Anterior cingulate cortex (tissue), 58 donors: ENCODE measurements at regions not wholly inside any gene's neighbourhood (a gene's known extent, or its start where the extent isn't known, plus 50 kb on each side); places are given as distances from the start of the nearest gene placed in this dataset.
A peak's percentile ranks its signal among the peaks of the same experiment; 100 is the strongest.

Experiments
- DNase-seq, 58 donors: peaks; one replicate each; lab custom pipeline; 2025; lab: John Stamatoyannopoulos, UW

GRCh38 chr7:16028636-16029035 is 342.2 kb upstream of the MEOX2 start:
- no peak for DNase-seq

DNA sequence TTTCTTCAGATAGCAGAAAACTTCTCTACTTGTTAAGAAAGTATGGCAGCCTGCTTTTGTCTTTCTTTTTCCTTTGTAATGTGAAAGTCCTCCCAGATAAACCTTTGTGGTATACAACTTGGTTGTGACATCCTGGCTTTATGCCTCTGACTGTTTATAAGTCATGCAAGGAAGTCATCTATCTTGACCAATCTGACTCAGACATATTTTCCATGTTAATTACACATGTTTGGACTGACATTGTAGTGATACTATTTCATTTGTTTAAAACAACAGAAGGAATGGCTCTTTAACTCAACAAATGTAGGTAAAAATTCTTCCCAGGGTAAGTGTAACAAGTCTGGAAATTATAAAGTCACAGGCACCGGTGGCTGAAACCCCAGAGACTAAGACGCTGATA is 341.6 kb upstream of the MEOX2 start:
- no peak for DNase-seq

DNA sequence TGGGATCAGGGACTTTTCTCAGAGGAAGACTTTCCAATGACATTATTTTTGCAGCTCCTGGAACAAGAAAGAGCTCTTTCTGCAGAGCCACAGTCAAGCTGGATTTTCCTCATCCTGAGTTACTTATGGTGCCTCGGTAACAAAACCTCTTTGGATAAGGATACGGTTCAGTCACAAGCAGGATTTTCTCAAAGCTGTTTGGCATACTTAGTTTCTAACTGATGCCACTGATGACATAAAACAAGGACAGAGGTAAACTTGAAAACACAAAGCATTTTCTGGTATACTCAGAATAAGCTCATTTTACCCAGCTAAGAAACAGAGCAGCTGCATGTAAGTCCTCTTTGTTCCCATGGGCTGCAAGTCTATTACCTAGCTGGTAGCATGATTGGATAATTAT is 340.9 kb upstream of the MEOX2 start:
- DNase-seq = no peak

DNA sequence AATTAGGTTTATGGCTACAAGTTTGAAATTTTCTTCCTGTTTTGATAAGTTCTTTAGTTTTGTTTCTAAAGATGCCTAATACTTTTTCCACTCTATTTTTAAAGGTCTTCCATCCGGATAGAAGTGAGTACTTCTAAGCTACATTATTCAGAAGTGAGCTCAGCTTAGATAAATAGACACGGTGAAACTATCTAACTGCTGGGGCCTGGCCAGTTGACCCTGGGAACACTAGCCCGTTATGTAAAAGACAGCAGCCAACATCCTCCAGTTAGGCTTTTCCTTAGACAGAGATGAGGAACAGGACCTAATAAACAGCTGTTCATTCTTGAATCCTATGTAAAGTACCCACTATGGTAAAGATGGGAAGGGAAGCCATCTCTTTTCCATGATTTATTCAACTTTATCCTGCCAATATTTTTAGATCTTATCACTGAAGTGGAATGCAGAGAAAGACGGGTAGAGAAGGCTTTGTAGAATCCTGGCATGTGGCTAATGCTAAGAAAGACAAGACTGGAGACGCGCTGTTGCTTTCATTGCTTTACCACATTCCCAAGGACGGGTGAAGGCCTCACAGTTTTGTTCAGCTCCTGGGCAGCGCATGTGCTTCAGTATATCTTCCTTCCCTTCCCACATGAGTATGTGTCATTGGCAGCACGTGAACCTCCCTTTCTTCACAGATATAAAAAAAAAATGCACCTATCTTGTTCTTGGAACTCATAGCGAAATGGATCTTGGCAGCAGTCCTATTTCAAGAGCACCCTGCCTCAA is 340.0 kb upstream of the MEOX2 start:
- DNase-seq = no peak

DNA sequence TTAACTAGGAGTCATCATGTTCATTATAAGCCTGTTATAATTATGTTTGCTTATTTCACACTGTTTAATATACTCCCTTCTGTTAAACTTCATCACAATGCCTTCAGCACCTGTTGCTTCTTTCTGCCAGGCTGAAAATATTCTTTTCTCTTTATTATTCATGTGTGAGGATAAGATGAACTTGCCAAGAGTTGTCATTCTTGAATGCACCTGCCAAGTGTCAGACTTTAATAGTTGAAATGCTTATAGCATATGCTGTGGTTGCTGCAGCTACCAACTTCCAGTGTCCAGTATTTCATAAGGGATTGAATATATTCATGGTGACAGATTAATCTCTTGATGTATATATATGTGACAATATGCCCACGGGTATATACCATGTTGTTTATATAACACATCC is 339.2 kb upstream of the MEOX2 start:
- no peak for DNase-seq

DNA sequence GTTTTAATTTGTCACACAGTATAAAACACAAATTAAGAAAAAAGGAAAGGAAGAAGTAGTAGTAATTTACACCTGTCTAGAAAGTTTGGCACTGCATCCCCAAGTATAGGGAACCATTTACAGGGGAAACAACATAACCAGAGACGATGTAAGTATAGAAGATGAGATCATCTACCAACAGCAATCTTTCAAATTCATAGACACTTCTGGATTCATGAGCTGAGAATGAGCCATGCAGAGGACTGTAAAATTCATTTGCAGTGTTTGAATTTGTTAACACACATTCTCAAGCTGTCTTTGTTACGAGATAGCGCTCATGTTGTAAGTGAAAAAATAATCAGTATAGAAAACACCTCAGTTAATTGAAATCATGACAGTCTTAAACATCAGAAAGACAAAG is 337.0 kb upstream of the MEOX2 start:
- DNase-seq = no peak

DNA sequence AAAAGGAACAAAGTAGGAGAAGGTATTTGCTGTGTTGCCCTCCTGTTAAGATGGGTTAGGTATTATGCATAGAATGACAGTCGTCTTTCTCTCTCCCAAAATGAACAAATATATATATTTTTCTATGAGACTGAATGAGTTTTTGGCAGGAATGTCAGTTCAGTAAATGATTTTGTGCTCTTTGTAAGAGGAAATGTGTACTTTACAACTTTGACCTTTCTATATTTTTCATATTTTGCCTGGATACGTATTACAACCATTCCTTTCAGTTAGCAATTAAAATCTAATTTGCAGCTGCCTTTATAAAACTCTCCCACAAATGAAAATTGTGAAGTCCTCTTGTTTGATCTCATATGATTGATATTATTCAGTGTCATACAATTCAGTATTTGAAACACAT is 336.6 kb upstream of the MEOX2 start:
- DNase-seq = no peak

DNA sequence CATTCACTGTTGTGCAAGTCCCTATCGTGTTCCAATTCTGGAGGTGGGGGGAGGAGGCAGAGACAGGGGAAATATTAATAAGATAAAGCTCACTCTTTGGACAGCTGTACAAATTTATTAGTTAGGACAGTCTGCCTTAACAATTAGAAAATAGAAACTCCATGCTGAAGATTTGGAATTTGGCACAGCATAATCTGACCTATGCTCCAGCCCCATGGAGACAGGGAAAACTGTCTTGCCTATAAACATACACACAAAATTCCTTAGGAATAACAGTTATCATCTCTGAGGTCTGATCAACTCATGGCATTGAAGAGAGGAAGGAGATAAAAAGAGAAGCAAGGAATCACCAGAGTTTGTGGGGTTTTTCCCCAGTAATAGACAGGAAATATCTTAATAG is 335.4 kb upstream of the MEOX2 start:
- no peak for DNase-seq

DNA sequence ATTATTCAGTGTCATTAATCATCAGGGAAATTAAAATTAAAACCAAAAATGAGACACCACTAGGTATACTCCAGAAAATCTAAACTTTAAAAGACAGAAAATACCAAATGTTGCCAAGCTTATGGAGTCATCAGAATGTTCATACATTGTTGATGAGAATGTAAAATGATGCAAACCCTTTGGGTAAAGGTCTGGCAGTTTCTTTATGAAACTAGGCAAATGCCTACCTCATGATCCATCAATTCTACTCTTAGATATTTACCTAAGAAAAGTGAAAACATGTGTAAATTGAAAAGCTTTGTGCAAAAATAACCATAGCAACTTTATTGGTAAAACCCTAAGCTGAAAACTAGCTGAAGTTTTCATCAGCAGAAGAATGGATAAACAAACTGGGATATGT is 329.5 kb upstream of the MEOX2 start:
- DNase-seq = no peak

GRCh38 chr7:16014031-16014430 is 327.5 kb upstream of the MEOX2 start:
- no peak for DNase-seq

- DNase-seq = no peak
Observed at GRCh38 chr7:16007911-16008310, 321.4 kb upstream of the MEOX2 start.

DNA sequence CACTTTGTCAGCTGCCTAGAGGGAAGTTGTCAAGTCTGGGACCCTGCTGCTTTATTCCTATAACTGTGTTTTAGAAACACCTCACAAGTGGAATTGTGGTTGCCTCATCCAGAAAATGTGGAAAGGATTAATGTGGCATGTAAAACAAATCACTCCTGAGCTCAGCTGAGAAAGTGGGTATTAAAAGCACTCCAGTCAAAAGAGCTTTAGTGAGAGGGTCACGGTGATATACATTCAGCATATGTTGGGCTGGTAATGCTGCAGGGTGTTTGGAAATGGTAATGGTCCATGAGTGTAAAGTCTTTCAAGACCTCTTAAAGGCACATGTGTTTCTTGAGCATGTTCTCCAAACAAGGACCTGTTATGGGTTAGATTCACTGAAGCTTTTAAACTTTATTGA is 318.2 kb upstream of the MEOX2 start:
- DNase-seq = no peak

DNA sequence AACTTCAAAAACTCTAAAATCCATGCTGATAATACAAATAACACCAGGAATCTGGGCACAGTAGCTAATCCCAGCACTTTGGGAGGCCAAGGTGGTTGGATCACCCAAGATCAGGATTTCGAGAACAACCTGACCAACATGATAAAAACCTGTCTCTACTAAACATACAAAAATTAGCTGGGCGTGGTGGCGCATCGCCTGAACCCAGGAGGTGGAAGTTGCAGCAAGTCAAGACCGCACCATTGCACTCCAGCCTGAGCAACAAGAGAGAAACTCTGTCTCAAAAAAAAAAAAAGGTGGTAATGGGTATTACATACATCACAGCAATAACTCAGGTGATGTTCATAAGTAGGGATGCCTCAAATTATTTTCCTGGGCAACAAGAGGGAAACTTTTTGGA is 315.0 kb upstream of the MEOX2 start:
- DNase-seq = no peak

DNA sequence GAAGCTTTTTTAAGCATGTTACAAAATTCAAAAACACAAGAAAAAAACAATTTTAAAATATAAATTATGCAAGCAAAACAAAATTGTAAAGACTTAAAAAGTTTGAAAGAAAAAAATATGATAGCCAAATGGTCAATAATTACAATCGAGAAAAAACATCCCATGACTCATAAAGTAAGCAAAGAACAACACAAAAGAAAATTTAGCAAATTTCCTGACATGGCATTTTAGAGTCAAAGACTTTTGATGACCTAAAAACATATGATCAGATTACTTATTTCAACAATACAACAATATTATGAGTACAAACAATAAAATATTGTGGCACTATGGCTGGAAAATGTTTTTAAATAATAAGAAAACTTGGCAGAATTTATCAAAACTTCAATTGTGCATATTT is 312.1 kb upstream of the MEOX2 start:
- no peak for DNase-seq

- no peak for DNase-seq
Observed at GRCh38 chr7:15995027-15995426, 308.5 kb upstream of the MEOX2 start.

- DNase-seq = peak in 10 of 58 donors; percentile 2 to 21 (median 7)
Observed at GRCh38 chr7:15989194-15989593, 302.7 kb upstream of the MEOX2 start.

GRCh38 chr7:15985587-15986384 is 299.3 kb upstream of the MEOX2 start:
- no peak for DNase-seq

DNA sequence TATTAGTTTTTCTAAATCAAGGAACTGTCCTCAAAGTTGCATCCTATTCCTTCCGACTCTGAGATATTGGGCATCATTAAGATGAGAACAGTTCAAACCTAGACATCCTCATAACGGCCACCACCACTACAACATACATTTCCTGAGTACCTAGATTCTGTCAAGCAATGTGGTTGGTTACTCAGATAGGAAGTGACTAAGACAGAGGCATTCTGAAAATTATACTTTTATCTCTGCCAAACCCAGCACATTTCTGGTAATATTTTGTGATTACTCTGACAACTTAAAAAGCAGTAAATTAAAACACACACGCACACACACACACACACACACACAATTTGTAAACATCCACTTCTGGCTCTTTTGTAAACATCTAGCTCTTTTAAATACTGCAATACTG is 291.2 kb upstream of the MEOX2 start:
- DNase-seq = no peak

DNA sequence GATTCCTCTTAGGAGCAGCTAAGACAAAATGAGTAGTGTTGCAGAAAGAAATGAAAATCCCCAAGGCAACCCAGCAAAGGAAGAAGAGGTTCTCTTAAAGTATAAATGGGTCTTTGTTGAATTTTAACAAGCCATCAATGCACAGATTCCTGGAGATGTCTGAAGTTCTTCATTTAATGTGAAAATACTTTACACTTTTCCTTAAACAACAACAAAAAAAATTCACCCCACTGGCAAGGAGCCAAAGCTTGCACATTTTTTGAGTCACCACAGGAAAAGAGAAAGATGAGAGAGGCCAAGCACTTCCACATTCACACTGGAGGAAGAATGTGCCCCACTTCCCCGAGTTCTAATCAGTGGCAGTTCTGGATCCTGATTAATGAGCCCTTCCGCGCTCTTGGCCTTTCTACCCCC is 286.4 kb upstream of the MEOX2 start:
- peak in 2 of 58 donors; percentile 1 to 3 for DNase-seq

DNA sequence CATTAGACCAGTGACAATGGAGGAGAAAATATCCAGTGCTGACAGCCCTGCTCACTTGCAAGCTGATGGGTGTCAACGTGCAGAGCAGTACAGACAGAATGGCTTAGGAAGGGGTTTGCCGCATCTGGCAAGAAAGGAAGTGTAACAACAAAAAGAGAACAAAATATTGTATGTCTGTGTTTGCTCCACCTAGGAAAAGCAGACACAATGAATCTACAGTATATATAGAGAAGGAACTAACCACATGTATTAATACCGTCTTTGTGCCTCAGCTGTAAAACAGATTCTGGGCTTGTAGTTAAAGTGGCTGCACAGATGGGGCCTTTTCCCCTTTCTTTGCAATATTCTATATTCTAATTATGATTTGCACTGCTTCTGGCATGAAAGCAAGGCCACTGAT is 281.1 kb upstream of the MEOX2 start:
- DNase-seq = no peak

- no peak for DNase-seq
Observed at GRCh38 chr7:15967121-15967520, 280.6 kb upstream of the MEOX2 start.

GRCh38 chr7:15963206-15963605 is 276.7 kb upstream of the MEOX2 start:
- no peak for DNase-seq
